ENCODE measurements at regions not wholly inside any gene's neighbourhood (a gene's known extent, or its start where the extent isn't known, plus 50 kb on each side); places are given as distances from the start of the nearest gene placed in this dataset.
"Not testable (repeated sequence)": the region's sequence is repeated elsewhere in the genome, so short reads cannot be mapped to it uniquely, and the experiment has no call there.

DNA sequence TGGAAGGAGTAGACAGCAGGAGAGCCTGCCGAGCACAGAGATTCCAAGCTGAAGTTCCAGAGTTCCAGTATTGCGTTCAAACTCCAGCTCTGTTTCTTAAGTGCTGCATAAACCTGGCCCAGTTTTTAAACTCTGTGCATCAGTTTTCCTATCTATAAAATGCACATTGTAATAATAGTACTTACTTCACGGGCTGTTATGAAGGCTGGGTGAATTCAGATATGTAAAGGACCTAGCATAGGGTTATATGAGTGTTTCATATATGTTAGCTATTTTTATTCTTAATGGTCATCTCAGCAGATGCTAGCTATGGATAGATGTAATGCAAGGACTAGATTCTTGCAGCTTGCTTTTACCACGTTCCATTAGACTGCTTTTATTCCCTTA, 293.1 kb upstream of the SEMA3C start:
- no peak for FAIRE-seq

- FAIRE-seq = no peak
Measured at GRCh38 chr7:81211204-81211933, 292.5 kb upstream of the SEMA3C start.

GRCh38 chr7:81210137-81211064, 291.6 kb upstream of the SEMA3C start:
- no peak for FAIRE-seq

DNA sequence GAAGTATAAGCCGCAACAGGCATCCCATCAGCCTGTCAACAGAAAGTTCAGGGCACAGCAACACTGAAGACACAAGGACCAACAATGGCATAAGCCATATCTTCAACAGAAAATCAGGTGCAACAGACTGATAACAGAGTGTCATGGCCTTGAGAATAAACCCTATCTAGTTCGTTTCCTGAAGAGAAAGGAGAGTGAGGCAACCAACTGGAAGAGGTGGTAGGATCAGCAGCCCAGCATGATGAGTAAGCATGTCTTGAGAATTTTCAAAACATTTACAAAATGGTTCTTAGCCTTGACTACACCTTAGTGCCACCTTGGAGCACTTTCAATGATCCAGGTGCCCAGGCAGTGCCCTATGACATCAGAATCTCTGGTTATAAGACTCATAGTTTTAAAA, 290.2 kb upstream of the SEMA3C start:
- no peak for FAIRE-seq

DNA sequence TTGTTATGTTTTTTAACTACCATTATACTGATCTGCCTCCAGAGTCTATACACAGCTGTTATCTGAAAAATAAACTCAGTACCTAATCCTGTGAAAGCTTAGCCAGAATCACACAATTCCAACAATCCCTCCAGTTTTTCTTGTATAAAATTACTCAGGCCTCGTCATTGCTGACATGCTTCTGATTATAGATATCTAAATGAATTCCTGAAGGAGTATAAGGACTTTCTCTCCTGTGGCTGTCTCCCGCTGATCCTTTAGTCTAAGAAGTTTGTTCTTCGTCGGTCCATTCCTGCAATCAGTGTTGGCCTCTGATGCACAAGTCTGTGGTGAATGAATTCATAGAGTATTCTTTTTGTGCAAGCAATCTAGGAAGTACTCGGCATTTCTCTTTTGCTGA, 288.9 kb upstream of the SEMA3C start:
- no peak for FAIRE-seq

DNA sequence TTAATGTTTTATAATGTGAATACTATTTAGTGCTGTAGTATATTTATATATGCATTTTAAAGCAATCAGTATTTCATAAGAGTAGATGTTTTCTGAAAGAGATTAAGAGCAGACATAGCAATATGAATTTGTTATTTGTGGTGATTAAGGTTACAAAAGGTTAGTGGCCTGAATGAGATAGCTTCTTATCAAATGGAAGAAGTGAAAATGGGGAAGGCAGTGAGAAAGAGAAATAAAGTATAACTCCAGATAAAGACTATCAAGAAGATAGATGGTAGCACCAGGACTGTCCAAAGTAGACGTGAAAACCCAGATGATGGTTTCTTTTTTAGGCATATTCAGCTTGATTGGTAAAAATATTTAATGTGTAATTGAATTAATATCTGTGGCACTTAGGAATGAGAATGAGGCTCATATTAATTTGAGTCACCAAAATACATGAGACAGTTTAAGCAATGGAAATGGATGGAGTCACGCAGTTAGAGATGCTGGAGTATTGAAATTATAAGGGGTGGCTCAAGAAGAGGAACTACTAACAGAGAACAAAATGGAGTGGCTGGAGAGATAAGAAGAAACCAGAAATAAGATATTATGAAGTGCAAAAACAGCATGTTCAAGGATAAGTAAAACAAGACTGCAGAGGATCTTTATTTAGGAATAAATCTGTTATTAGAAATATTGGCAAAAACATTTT, 288.0 kb upstream of the SEMA3C start:
- FAIRE-seq = no peak

DNA sequence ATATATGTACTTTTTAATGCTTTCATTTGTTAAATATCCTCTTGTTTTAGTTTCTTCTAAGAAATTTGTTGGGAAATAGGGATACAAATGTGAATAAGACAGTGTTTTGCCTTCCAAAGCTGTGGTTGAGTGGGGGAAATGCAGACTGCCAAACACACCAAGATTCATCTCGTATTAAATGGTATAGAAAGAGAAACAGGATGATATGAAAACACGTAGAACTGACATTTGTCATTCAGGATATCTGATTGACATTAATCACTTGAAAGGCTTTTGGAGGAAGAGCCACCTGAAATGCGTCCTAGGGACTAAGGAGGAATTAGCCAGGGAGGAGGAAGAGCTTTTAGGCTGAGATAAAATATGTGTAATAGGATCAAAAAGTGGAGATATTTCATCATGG, 287.4 kb upstream of the SEMA3C start:
- no peak for FAIRE-seq

GRCh38 chr7:81201188-81201587, 282.3 kb upstream of the SEMA3C start:
- FAIRE-seq = no peak

- no peak for FAIRE-seq
Measured at GRCh38 chr7:81198766-81199165, 279.9 kb upstream of the SEMA3C start.

GRCh38 chr7:81197266-81197665, 278.4 kb upstream of the SEMA3C start:
- FAIRE-seq = no peak

GRCh38 chr7:81195033-81195432, 276.2 kb upstream of the SEMA3C start:
- no peak for FAIRE-seq

DNA sequence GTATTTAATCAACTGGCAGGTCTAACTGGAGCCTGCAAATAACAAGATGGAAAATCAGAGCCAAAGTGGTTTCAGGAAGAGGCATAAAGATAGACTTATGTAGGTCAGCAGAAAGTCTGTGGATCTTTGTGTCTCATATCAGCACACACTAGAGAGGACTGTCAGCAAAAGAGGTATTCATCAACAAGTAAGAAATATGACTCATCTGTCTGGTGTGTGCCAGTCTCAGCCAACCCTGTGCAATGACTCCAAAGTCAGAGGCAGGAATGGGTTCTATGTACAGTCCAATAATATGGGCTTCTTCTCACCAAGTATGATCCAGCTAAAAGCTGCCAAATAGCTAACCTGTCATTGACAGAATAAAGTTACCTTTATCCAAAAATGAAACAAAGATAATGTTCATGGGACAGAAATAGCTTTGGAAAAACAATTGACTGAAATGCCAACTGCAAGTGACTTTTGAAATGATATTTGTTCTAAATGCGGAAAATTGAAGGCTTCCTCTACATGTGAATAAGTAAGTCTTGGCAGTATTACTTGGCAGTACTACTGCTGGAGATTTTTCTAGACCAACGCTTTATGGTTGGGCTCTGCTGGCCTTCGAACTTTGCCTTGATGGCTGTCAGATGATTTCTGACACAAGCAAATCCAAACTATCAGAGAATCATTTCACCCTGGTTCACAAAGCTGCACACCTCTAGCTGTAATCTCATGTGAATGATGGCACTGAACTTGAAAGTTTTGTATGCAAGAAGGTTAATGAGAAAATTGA, 272.3 kb upstream of the SEMA3C start:
- FAIRE-seq = no peak

DNA sequence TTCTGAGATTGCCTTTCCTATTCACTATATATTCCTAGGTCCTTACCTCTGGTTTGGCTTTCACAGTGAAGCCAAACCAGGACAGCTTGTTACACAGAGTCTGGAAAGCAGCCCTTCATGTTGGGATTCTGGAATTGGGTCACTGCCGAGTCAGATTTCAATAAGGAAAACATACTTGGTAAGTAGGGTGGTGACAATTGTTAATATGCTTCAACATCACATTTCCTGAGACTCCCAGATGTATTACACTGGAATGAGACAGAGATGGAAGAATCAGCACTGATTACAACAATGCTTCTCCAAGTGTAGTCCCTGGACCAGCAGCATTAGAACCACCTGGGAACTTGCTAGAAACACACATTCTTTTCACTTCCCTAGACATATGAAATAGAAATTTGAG, 268.9 kb upstream of the SEMA3C start:
- FAIRE-seq = no peak

- no peak for FAIRE-seq
Measured at GRCh38 chr7:81186691-81187090, 267.8 kb upstream of the SEMA3C start.

GRCh38 chr7:81185072-81185471, 266.2 kb upstream of the SEMA3C start:
- no peak for FAIRE-seq

GRCh38 chr7:81183326-81183725, 264.5 kb upstream of the SEMA3C start:
- FAIRE-seq = no peak

DNA sequence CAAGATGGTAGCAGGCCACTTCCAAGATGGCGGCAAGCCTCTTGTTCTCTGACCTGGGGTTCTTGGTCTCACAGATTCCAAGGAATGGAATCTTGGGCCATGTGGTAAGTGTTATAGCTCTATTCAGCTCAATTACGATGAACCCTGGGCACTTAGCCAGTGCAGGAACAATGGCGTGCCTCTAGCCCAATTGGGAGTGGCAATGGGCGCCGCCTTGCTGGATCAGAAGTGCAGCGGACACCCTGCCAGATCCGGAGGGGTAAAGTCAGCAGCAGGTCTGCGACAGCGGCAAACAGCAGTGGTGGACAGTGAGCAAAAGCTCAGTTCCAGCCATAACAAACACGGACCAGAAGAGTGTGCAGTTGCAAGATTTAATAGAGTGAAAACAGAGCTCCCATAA, 263.2 kb upstream of the SEMA3C start:
- not testable (repeated sequence) for FAIRE-seq

GRCh38 chr7:81181066-81181465, 262.2 kb upstream of the SEMA3C start:
- no peak for FAIRE-seq

- FAIRE-seq = no peak
Measured at GRCh38 chr7:81180573-81180972, 261.7 kb upstream of the SEMA3C start.

GRCh38 chr7:81175275-81175940, 256.6 kb upstream of the SEMA3C start:
- FAIRE-seq = no peak

DNA sequence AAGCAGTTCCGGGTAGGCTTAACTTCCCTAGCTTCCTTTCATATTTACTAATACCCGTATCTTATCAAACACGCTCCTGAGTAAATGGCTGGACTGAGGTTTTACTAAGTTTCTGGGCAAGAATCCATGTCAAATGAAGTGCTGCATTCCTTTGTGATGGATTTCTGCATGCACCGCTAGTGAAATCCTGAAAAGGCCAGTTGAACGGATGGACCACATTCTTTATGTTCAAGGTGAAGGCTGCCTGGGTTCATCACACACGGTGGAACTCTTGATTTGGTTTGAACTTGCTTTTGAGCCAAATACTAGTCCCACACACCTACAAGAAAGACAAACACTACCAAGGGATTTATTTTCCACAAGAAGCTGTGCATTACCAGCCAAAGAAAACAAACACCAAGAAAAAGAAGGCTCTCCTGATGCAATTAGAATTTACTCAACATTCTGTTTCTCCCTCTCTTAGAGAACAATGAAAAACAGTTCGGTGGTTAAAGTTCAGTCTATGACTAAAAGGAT, 255.0 kb upstream of the SEMA3C start:
- FAIRE-seq = no peak

GRCh38 chr7:81170291-81170690, 251.4 kb upstream of the SEMA3C start:
- FAIRE-seq = no peak
